AG04449 (cell line): ENCODE measurements at regions not wholly inside any gene's neighbourhood (a gene's known extent, or its start where the extent isn't known, plus 50 kb on each side); places are given as distances from the start of the nearest gene placed in this dataset.

Experiments used
- CTCF ChIA-PET: fragments of 350-600 bp; formaldehyde crosslinking; extraction: SDS; loops from one replicate; lab custom pipeline; 2021; ENCODE audit warnings: antibody characterized with exemption; lab: Yijun Ruan, JAX
- POLR2A ChIA-PET: fragments of 400-600, 350-600 bp; formaldehyde crosslinking; extraction: SDS; loops from one replicate; lab custom pipeline; 2020; ENCODE audit warnings: antibody characterized with exemption, inconsistent platforms; lab: Yijun Ruan, JAX
- DNase-seq: peaks from one replicate; pipeline ENCODE4 v3.0.0-alpha.2; 2010; ENCODE audit warnings: low read depth, low spot score
- H3K4me3 ChIP-seq: 2 replicates; pipeline ENCODE4 v1.5.1; 2011; ENCODE audit warnings: low read depth, mild to moderate bottlenecking, control low read depth, low read length
- CTCF ChIP-seq: IDR thresholded peaks from one replicate; pipeline ENCODE4 v1.5.1; 2011; ENCODE audit warnings: mild to moderate bottlenecking, moderate library complexity, low read length, control low read depth, inconsistent platforms; ENCODE audit not compliant: insufficient read depth; ENCODE audit errors: missing control alignments

- no peak for DNase-seq
- H3K4me3 ChIP-seq = no peak overlapping the region
- CTCF ChIA-PET = interaction anchor here (1.4 kb wide), 1 partner anchor 68 kb away, joined by 3 read pairs; no protein-coding TSS in a partner anchor
- no peak for TF ChIP-seq CTCF
- POLR2A ChIA-PET = no interaction called here
Observed at GRCh38 chr2:166607880-166608279, 113.8 kb upstream of the SCN7A start.

- TF ChIP-seq CTCF = no peak
- ChIA-PET CTCF (no interaction called here), POLR2A (no interaction called here)
- peak; percentile 63 for DNase-seq
- no peak overlapping the region for H3K4me3 ChIP-seq
Observed at GRCh38 chr2:166593403-166593802, 99.4 kb upstream of the SCN7A start.

GRCh38 chr2:166592750-166593149 is 98.7 kb upstream of the SCN7A start:
- ChIA-PET CTCF (no interaction called here), POLR2A (no interaction called here)
- H3K4me3 ChIP-seq = no peak overlapping the region
- DNase-seq = no peak
- no peak for TF ChIP-seq CTCF

- no peak for DNase-seq
- no peak overlapping the region for H3K4me3 ChIP-seq
- no peak for TF ChIP-seq CTCF
- ChIA-PET CTCF (no interaction called here), POLR2A (no interaction called here)
Observed at GRCh38 chr2:166591226-166591625, 97.2 kb upstream of the SCN7A start.

- DNase-seq = no peak
- no peak for TF ChIP-seq CTCF
- no peak overlapping the region for H3K4me3 ChIP-seq
- POLR2A ChIA-PET = no interaction called here
- CTCF ChIA-PET = no interaction called here
Observed at GRCh38 chr2:166573391-166573790, 79.3 kb upstream of the SCN7A start.

GRCh38 chr2:166572937-166573336 is 78.9 kb upstream of the SCN7A start:
- POLR2A ChIA-PET = no interaction called here
- CTCF ChIA-PET = no interaction called here
- no peak for TF ChIP-seq CTCF
- DNase-seq = no peak
- H3K4me3 ChIP-seq = no peak overlapping the region
